RWPE2 (cell line): ENCODE measurements at regions not wholly inside any gene's neighbourhood (a gene's known extent, or its start where the extent isn't known, plus 50 kb on each side); places are given as distances from the start of the nearest gene placed in this dataset.
A peak's percentile ranks its signal among the peaks of the same experiment; 100 is the strongest.

Experiments used
- ATAC-seq: fragments of 200-7000 bp; cut with Tn5 transposase; 3 replicates; pipeline ENCODE4 v1.9.1; 2021; ENCODE audit warnings: low read depth
- DNase-seq: peaks from one replicate; pipeline ENCODE4 v3.0.0-alpha.2; 2020; ENCODE audit warnings: low spot score
- H3K27ac ChIP-seq: fragments of 450-650 bp; 2 replicates; pipeline ENCODE4 v1.5.1; 2017; ENCODE audit warnings: mild to moderate bottlenecking; ENCODE audit not compliant: poor library complexity, severe bottlenecking
- H3K27me3 ChIP-seq: fragments of 250-450 bp; sonication (Bioruptor Pico); 2 replicates; pipeline ENCODE4 v1.5.1; 2021; ENCODE audit warnings: mild to moderate bottlenecking, moderate library complexity; ENCODE audit not compliant: insufficient read depth, poor library complexity, severe bottlenecking
- H3K36me3 ChIP-seq: fragments of 250-450 bp; sonication (Bioruptor Pico); 2 replicates; pipeline ENCODE4 v1.5.1; 2020; ENCODE audit warnings: low read depth, mild to moderate bottlenecking, moderate library complexity
- H3K4me1 ChIP-seq: fragments of 250-450 bp; sonication (Bioruptor Pico); 2 replicates; pipeline ENCODE4 v1.5.1; 2021; ENCODE audit warnings: mild to moderate bottlenecking, moderate library complexity; ENCODE audit not compliant: insufficient read depth, poor library complexity, severe bottlenecking
- H3K4me3 ChIP-seq: fragments of 250-450 bp; sonication (Bioruptor Pico); 2 replicates; pipeline ENCODE4 v1.5.1; 2021; ENCODE audit warnings: mild to moderate bottlenecking, moderate library complexity; ENCODE audit not compliant: severe bottlenecking
- H3K9me3 ChIP-seq: fragments of 250-450 bp; sonication (Bioruptor Pico); 2 replicates; pipeline ENCODE4 v1.5.1; 2021; ENCODE audit warnings: mild to moderate bottlenecking, moderate library complexity; ENCODE audit not compliant: severe bottlenecking
- CTCF ChIP-seq: fragments of 450-650 bp; IDR thresholded peaks from one replicate; pipeline ENCODE4 v1.5.1; 2017; ENCODE audit warnings: mild to moderate bottlenecking, moderate library complexity; ENCODE audit not compliant: poor library complexity, severe bottlenecking

DNA sequence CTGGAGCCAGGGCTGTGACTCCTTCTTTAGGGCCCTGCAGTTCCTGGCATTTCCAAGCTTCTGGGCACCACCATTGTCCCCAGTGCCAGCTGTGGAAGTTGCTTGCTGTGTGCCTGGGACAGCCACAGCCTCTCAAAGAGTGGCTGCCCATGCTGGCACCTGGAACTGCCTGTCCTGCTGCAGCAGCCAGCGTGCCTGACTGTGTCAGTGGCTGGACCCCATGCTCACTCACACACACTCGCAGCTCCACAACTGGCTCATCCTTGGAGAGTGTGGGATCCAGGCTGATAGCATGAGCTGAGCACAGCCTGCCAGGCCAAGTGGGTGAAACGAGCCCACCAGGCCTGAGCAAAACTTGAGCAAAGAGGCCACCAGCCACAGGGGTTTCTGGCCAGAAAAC is 1107.6 kb downstream of the C4orf33 start:
- H3K4me3 ChIP-seq, result no peak overlapping the region
- no peaks in the 10 kb centered on the region for H3K36me3 ChIP-seq
- TF ChIP-seq CTCF, result no peak
- no peaks in the 10 kb centered on the region for H3K27me3 ChIP-seq
- ATAC-seq (no peak), DNase-seq (no peak)
- H3K4me1 ChIP-seq, result no peaks in the 10 kb centered on the region
- H3K27ac ChIP-seq, result no peak overlapping the region
- H3K9me3 ChIP-seq, result no peaks in the 10 kb centered on the region

GRCh38 chr4:130210864-130211263 is 1114.9 kb downstream of the C4orf33 start:
- TF ChIP-seq CTCF, result no peak
- no peaks in the 10 kb centered on the region for H3K4me1 ChIP-seq
- no peaks in the 10 kb centered on the region for H3K27me3 ChIP-seq
- no peak for DNase-seq
- no peak overlapping the region for H3K4me3 ChIP-seq
- H3K9me3 ChIP-seq, result no peaks in the 10 kb centered on the region
- H3K36me3 ChIP-seq, result no peaks in the 10 kb centered on the region
- H3K27ac ChIP-seq, result no peak overlapping the region
- peak; percentile 45; the same call in 2 of the 3 replicates for ATAC-seq

- DNase-seq (no peak), ATAC-seq (no peak)
- H3K9me3 ChIP-seq, result no peaks in the 10 kb centered on the region
- H3K4me1 ChIP-seq, result no peaks in the 10 kb centered on the region
- no peaks in the 10 kb centered on the region for H3K27me3 ChIP-seq
- no peak overlapping the region for H3K4me3 ChIP-seq
- no peak overlapping the region for H3K27ac ChIP-seq
- no peaks in the 10 kb centered on the region for H3K36me3 ChIP-seq
- TF ChIP-seq CTCF, result no peak
Measured at GRCh38 chr4:130214268-130214667, 1118.3 kb downstream of the C4orf33 start.

- Histone ChIP-seq H3K27me3 (no peaks in the 10 kb centered on the region), H3K9me3 (no peaks in the 10 kb centered on the region), H3K36me3 (no peaks in the 10 kb centered on the region), H3K27ac (no peak overlapping the region), H3K4me1 (peaks cover 8% of the 10 kb centered on the region), H3K4me3 (no peak overlapping the region)
- peak; percentile 58; the same call in 2 of the 3 replicates for ATAC-seq
- no peak for DNase-seq
- TF ChIP-seq CTCF, result no peak
Measured at GRCh38 chr4:130233377-130234047, 1137.6 kb downstream of the C4orf33 start.

DNA sequence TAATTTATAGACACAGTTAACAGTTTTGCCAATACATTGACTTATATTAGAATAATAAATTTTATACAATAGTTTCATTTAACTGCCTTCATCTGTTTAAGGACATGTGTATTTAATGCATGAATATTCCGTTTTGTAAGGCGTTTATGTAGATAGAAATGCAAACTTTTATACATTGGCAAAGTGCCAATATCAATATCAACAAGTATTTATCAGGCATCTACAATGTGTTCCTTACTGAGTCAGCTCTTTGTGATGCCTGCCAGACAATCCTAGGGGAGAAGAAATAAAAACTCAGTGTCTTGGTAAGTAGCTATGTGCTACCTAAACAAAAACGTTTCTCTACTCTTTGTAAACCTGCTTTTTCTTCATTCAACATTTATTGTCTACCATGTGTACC is 1142.2 kb downstream of the C4orf33 start:
- H3K9me3 ChIP-seq, result no peaks in the 10 kb centered on the region
- H3K4me3 ChIP-seq, result no peak overlapping the region
- no peak for DNase-seq
- TF ChIP-seq CTCF, result no peak
- no peak overlapping the region for H3K27ac ChIP-seq
- no peak for ATAC-seq
- no peaks in the 10 kb centered on the region for H3K36me3 ChIP-seq
- H3K27me3 ChIP-seq, result no peaks in the 10 kb centered on the region
- H3K4me1 ChIP-seq, result peaks cover 4% of the 10 kb centered on the region
